ENCODE measurements at regions not wholly inside any gene's neighbourhood (a gene's known extent, or its start where the extent isn't known, plus 50 kb on each side); places are given as distances from the start of the nearest gene placed in this dataset.

GRCh38 chr19:34588249-34588648, 88.7 kb downstream of the SCGB2B2 start:
- CTCF ChIA-PET = no interaction called here
- Histone ChIP-seq H3K27ac (ENCODE audit: insufficient read depth in 1 of 2, low read depth in 1 of 2, low read length in 2 of 2, poor library complexity in 1 of 2, severe bottlenecking in 2 of 2) (no peak overlapping the region), H3K27me3 (replicated peaks in 2 of 5; ENCODE audit: control insufficient read depth in 4 of 5, insufficient read depth in 5 of 5, low read length in 4 of 5) (no peaks in the 10 kb centered on the region), H3K9me3 (ENCODE audit: control extremely low read depth in 1 of 5, control insufficient read depth in 4 of 5, insufficient read depth in 2 of 5, low read depth in 1 of 5, low read length in 4 of 5) (peaks cover 0 to 32% (median 4%) of the 10 kb centered on the region in 5 experiments), H3K36me3 (ENCODE audit: control insufficient read depth in 4 of 4, insufficient read depth in 4 of 4, low read length in 3 of 4) (no peaks in the 10 kb centered on the region), H3K4me1 (ENCODE audit: control extremely low read depth in 1 of 4, control insufficient read depth in 4 of 4, insufficient read depth in 4 of 4, low read length in 3 of 4) (no peaks in the 10 kb centered on the region), H3K4me3 (ENCODE audit: control insufficient read depth in 1 of 7, extremely low read depth in 1 of 7, insufficient read depth in 4 of 7, low read depth in 2 of 7, low read length in 6 of 7) (no peak overlapping the region)
- DNase-seq = no peak
- POLR2A ChIA-PET = no interaction called here
- 55% methylated on average over 8 of the region's 8 CpGs for WGBS (ENCODE audit: insufficient coverage)

- POLR2A ChIA-PET = no interaction called here
- CTCF ChIA-PET = no interaction called here
- peaks cover 0 to 22% (median 4%) of the 10 kb centered on the region in 5 experiments for H3K9me3 ChIP-seq (ENCODE audit: control extremely low read depth in 1 of 5, control insufficient read depth in 4 of 5, insufficient read depth in 2 of 5, low read depth in 1 of 5, low read length in 4 of 5)
- no peak overlapping the region for H3K27ac ChIP-seq (ENCODE audit: insufficient read depth in 1 of 2, low read depth in 1 of 2, low read length in 2 of 2, poor library complexity in 1 of 2, severe bottlenecking in 2 of 2)
- H3K4me3 ChIP-seq (ENCODE audit: control insufficient read depth in 1 of 7, extremely low read depth in 1 of 7, insufficient read depth in 4 of 7, low read depth in 2 of 7, low read length in 6 of 7) = no peak overlapping the region
- no peak for DNase-seq
- WGBS (ENCODE audit: insufficient coverage) = 82% methylated on average over 5 of the region's 8 CpGs
- no peaks in the 10 kb centered on the region for H3K4me1 ChIP-seq (ENCODE audit: control extremely low read depth in 1 of 4, control insufficient read depth in 4 of 4, insufficient read depth in 4 of 4, low read length in 3 of 4)
- H3K36me3 ChIP-seq (ENCODE audit: control insufficient read depth in 4 of 4, insufficient read depth in 4 of 4, low read length in 3 of 4) = no peaks in the 10 kb centered on the region
- H3K27me3 ChIP-seq (replicated peaks in 2 of 5; ENCODE audit: control insufficient read depth in 4 of 5, insufficient read depth in 5 of 5, low read length in 4 of 5) = peaks cover 0 to 34% (median 0%) of the 10 kb centered on the region in 5 experiments
These were observed 96.6 kb downstream of the SCGB2B2 start for GRCh38 chr19:34580408-34580807.

- POLR2A ChIA-PET = no interaction called here
These were observed 97.0 kb downstream of the SCGB2B2 start for GRCh38 chr19:34580055-34580336.

GRCh38 chr19:34579281-34580054, 97.5 kb downstream of the SCGB2B2 start:
- H3K27me3 ChIP-seq (replicated peaks in 2 of 5; ENCODE audit: control insufficient read depth in 4 of 5, insufficient read depth in 5 of 5, low read length in 4 of 5) = peaks cover 0 to 34% (median 0%) of the 10 kb centered on the region in 5 experiments
- ChIA-PET CTCF (no interaction called here), POLR2A (no interaction called here)
- H3K4me3 ChIP-seq (ENCODE audit: control insufficient read depth in 1 of 7, extremely low read depth in 1 of 7, insufficient read depth in 4 of 7, low read depth in 2 of 7, low read length in 6 of 7) = no peak overlapping the region
- no peaks in the 10 kb centered on the region for H3K36me3 ChIP-seq (ENCODE audit: control insufficient read depth in 4 of 4, insufficient read depth in 4 of 4, low read length in 3 of 4)
- H3K9me3 ChIP-seq (ENCODE audit: control extremely low read depth in 1 of 5, control insufficient read depth in 4 of 5, insufficient read depth in 2 of 5, low read depth in 1 of 5, low read length in 4 of 5) = peaks cover 0 to 27% (median 6%) of the 10 kb centered on the region in 5 experiments
- H3K4me1 ChIP-seq (ENCODE audit: control extremely low read depth in 1 of 4, control insufficient read depth in 4 of 4, insufficient read depth in 4 of 4, low read length in 3 of 4) = no peaks in the 10 kb centered on the region
- 88% methylated on average over 14 of the region's 14 CpGs for WGBS (ENCODE audit: insufficient coverage)
- H3K27ac ChIP-seq (ENCODE audit: insufficient read depth in 1 of 2, low read depth in 1 of 2, low read length in 2 of 2, poor library complexity in 1 of 2, severe bottlenecking in 2 of 2) = no peak overlapping the region
- DNase-seq = no peak

More at GRCh38 chr19:34580055-34580336, 97.0 kb downstream of the SCGB2B2 start:
- Histone ChIP-seq H3K9me3 (ENCODE audit: control extremely low read depth in 1 of 5, control insufficient read depth in 4 of 5, insufficient read depth in 2 of 5, low read depth in 1 of 5, low read length in 4 of 5) (peaks cover 0 to 25% (median 4%) of the 10 kb centered on the region in 5 experiments), H3K27me3 (replicated peaks in 2 of 5; ENCODE audit: control insufficient read depth in 4 of 5, insufficient read depth in 5 of 5, low read length in 4 of 5) (peaks cover 0 to 34% (median 0%) of the 10 kb centered on the region in 5 experiments), H3K27ac (ENCODE audit: insufficient read depth in 1 of 2, low read depth in 1 of 2, low read length in 2 of 2, poor library complexity in 1 of 2, severe bottlenecking in 2 of 2) (no peak overlapping the region), H3K4me1 (ENCODE audit: control extremely low read depth in 1 of 4, control insufficient read depth in 4 of 4, insufficient read depth in 4 of 4, low read length in 3 of 4) (no peaks in the 10 kb centered on the region), H3K4me3 (ENCODE audit: control insufficient read depth in 1 of 7, extremely low read depth in 1 of 7, insufficient read depth in 4 of 7, low read depth in 2 of 7, low read length in 6 of 7) (no peak overlapping the region), H3K36me3 (ENCODE audit: control insufficient read depth in 4 of 4, insufficient read depth in 4 of 4, low read length in 3 of 4) (no peaks in the 10 kb centered on the region)
- DNase-seq = no peak
- 78% methylated on average over 4 of the region's 4 CpGs for WGBS (ENCODE audit: insufficient coverage)
- CTCF ChIA-PET = no interaction called here

GRCh38 chr19:34578751-34579150, 97.2 kb downstream of the WTIP start:
- H3K27me3 ChIP-seq (replicated peaks in 2 of 5; ENCODE audit: control insufficient read depth in 4 of 5, insufficient read depth in 5 of 5, low read length in 4 of 5) = peaks cover 0 to 34% (median 0%) of the 10 kb centered on the region in 5 experiments
- CTCF ChIA-PET = no interaction called here
- H3K9me3 ChIP-seq (ENCODE audit: control extremely low read depth in 1 of 5, control insufficient read depth in 4 of 5, insufficient read depth in 2 of 5, low read depth in 1 of 5, low read length in 4 of 5) = peaks cover 0 to 24% (median 6%) of the 10 kb centered on the region in 5 experiments
- WGBS (ENCODE audit: insufficient coverage) = 100% methylated on average over 3 of the region's 5 CpGs
- H3K27ac ChIP-seq (ENCODE audit: insufficient read depth in 1 of 2, low read depth in 1 of 2, low read length in 2 of 2, poor library complexity in 1 of 2, severe bottlenecking in 2 of 2) = no peak overlapping the region
- no peak for DNase-seq
- no peaks in the 10 kb centered on the region for H3K4me1 ChIP-seq (ENCODE audit: control extremely low read depth in 1 of 4, control insufficient read depth in 4 of 4, insufficient read depth in 4 of 4, low read length in 3 of 4)
- no peaks in the 10 kb centered on the region for H3K36me3 ChIP-seq (ENCODE audit: control insufficient read depth in 4 of 4, insufficient read depth in 4 of 4, low read length in 3 of 4)
- H3K4me3 ChIP-seq (ENCODE audit: control insufficient read depth in 1 of 7, extremely low read depth in 1 of 7, insufficient read depth in 4 of 7, low read depth in 2 of 7, low read length in 6 of 7) = no peak overlapping the region
- POLR2A ChIA-PET = no interaction called here

- no peak for DNase-seq
- no peak overlapping the region for H3K27ac ChIP-seq (ENCODE audit: insufficient read depth in 1 of 2, low read depth in 1 of 2, low read length in 2 of 2, poor library complexity in 1 of 2, severe bottlenecking in 2 of 2)
- no peaks in the 10 kb centered on the region for H3K36me3 ChIP-seq (ENCODE audit: control insufficient read depth in 4 of 4, insufficient read depth in 4 of 4, low read length in 3 of 4)
- peaks cover 0 to 22% (median 6%) of the 10 kb centered on the region in 5 experiments for H3K9me3 ChIP-seq (ENCODE audit: control extremely low read depth in 1 of 5, control insufficient read depth in 4 of 5, insufficient read depth in 2 of 5, low read depth in 1 of 5, low read length in 4 of 5)
- ChIA-PET CTCF (no interaction called here), POLR2A (no interaction called here)
- H3K27me3 ChIP-seq (replicated peaks in 2 of 5; ENCODE audit: control insufficient read depth in 4 of 5, insufficient read depth in 5 of 5, low read length in 4 of 5) = peaks cover 0 to 34% (median 0%) of the 10 kb centered on the region in 5 experiments
- H3K4me3 ChIP-seq (ENCODE audit: control insufficient read depth in 1 of 7, extremely low read depth in 1 of 7, insufficient read depth in 4 of 7, low read depth in 2 of 7, low read length in 6 of 7) = no peak overlapping the region
- 100% methylated on average over 1 of the region's 4 CpGs for WGBS (ENCODE audit: insufficient coverage)
- H3K4me1 ChIP-seq (ENCODE audit: control extremely low read depth in 1 of 4, control insufficient read depth in 4 of 4, insufficient read depth in 4 of 4, low read length in 3 of 4) = no peaks in the 10 kb centered on the region
These were observed 96.6 kb downstream of the WTIP start for GRCh38 chr19:34578173-34578572.

- WGBS (ENCODE audit: insufficient coverage) = 8% methylated on average over 34 of the region's 45 CpGs
- H3K36me3 ChIP-seq (ENCODE audit: control insufficient read depth in 4 of 4, insufficient read depth in 4 of 4, low read length in 3 of 4) = no peaks in the 10 kb centered on the region
- ChIA-PET POLR2A (no interaction called here), CTCF (no interaction called here)
- H3K9me3 ChIP-seq (ENCODE audit: control extremely low read depth in 1 of 5, control insufficient read depth in 4 of 5, insufficient read depth in 2 of 5, low read depth in 1 of 5, low read length in 4 of 5) = peaks cover 0 to 22% (median 6%) of the 10 kb centered on the region in 5 experiments
- H3K27ac ChIP-seq (ENCODE audit: insufficient read depth in 1 of 2, low read depth in 1 of 2, low read length in 2 of 2, poor library complexity in 1 of 2, severe bottlenecking in 2 of 2) = no peak overlapping the region
- peaks cover 0 to 34% (median 0%) of the 10 kb centered on the region in 5 experiments for H3K27me3 ChIP-seq (replicated peaks in 2 of 5; ENCODE audit: control insufficient read depth in 4 of 5, insufficient read depth in 5 of 5, low read length in 4 of 5)
- no peaks in the 10 kb centered on the region for H3K4me1 ChIP-seq (ENCODE audit: control extremely low read depth in 1 of 4, control insufficient read depth in 4 of 4, insufficient read depth in 4 of 4, low read length in 3 of 4)
- no peak for DNase-seq
- H3K4me3 ChIP-seq (ENCODE audit: control insufficient read depth in 1 of 7, extremely low read depth in 1 of 7, insufficient read depth in 4 of 7, low read depth in 2 of 7, low read length in 6 of 7) = no peak overlapping the region
These were observed 96.1 kb downstream of the WTIP start for GRCh38 chr19:34577531-34578101.
